Gastrocnemius medialis (tissue), 4 donors: ENCODE measurements at regions not wholly inside any gene's neighbourhood (a gene's known extent, or its start where the extent isn't known, plus 50 kb on each side); places are given as distances from the start of the nearest gene placed in this dataset.

Experiments
- ATAC-seq, 2 donors: fragments of 150-250 bp; one replicate each; pipeline ENCODE4 v1.9.1; 2016
- DNase-seq, 2 donors: peaks; one replicate each; pipeline ENCODE4 v3.0.0-alpha.2; 2019
- H3K27ac ChIP-seq, 4 donors: fragments of 200-600 bp; sonication (generic); 1 replicate in 1 of 4; 2 replicates in 3 of 4; pipeline ENCODE4 v1.5.1; 2016 to 2018; ENCODE audit warnings: mild to moderate bottlenecking in 2 of 4, moderate library complexity in 1 of 4
- H3K27me3 ChIP-seq, 3 donors: fragments of 200-600 bp; sonication (generic) in 2 of 3; 1 replicate in 1 of 3; 2 replicates in 2 of 3; pipeline versions ENCODE4 v1.5.1 to v1.6.0; 2016 to 2019; ENCODE audit warnings: mild to moderate bottlenecking in 1 of 3, moderate library complexity in 1 of 3
- H3K36me3 ChIP-seq, 2 donors: fragments of 200-600 bp; sonication (generic) in 1 of 2; one replicate each; pipeline ENCODE4 v1.5.1; 2017 to 2018
- H3K4me1 ChIP-seq, 2 donors: fragments of 200-600 bp; sonication (generic) in 1 of 2; one replicate each; pipeline ENCODE4 v1.5.1; 2016 to 2017; ENCODE audit warnings: mild to moderate bottlenecking in 2 of 2
- H3K4me3 ChIP-seq, 4 donors: fragments of 200-600 bp; sonication (generic) in 3 of 4; 1 replicate in 1 of 4; 2 replicates in 3 of 4; pipeline ENCODE4 v1.5.1; 2016 to 2019; ENCODE audit warnings: mild to moderate bottlenecking in 2 of 4
- H3K9me3 ChIP-seq, 3 donors: fragments of 200-600 bp; sonication (generic) in 2 of 3; 1 replicate in 1 of 3; 2 replicates in 2 of 3; pipeline ENCODE4 v1.5.1; 2016 to 2019
- POLR2A ChIP-seq, 2 donors: fragments of 450-650 bp; IDR thresholded peaks; one replicate each; pipeline ENCODE4 v1.6.1; 2017; ENCODE audit warnings: antibody characterized with exemption in 2 of 2, mild to moderate bottlenecking in 2 of 2, moderate library complexity in 2 of 2
- in situ Hi-C, 4 donors: fragments of 200-750 bp; cut with MboI; loops; one replicate each; pipeline versions ENCODE4 v1.15.0 to v1.8.0; 2017; ENCODE audit warnings: low sequenced_read_pairs in 4 of 4
- intact Hi-C: fragments of 100-400 bp; cut with DNase I; formaldehyde crosslinking; loops from one replicate; pipeline ENCODE4 v1.15.1; 2023; ENCODE audit warnings: low total_unique reads
- TF ChIP-seq, protein P1 (sequence below), 5 experiments: fragments of 450-650 bp in 3 of 5; fragments of 200-600 bp in 2 of 5; sonication (generic) in 2 of 5; IDR thresholded peaks in 4 of 5; conservative IDR thresholded peaks in 1 of 5; 1 replicate in 4 of 5; 2 replicates in 1 of 5; pipeline ENCODE4 v1.5.1; 2016 to 2019; ENCODE audit warnings: antibody characterized with exemption in 5 of 5, mild to moderate bottlenecking in 3 of 5, moderate library complexity in 3 of 5

GRCh38 chr9:110089681-110090370, 118.1 kb downstream of the C9orf152 start:
- no peaks in the 10 kb centered on the region for H3K9me3 ChIP-seq
- H3K4me3 ChIP-seq: no peak overlapping the region
- ATAC-seq: no peak
- no peak for DNase-seq
- no peaks in the 10 kb centered on the region for H3K36me3 ChIP-seq
- TF ChIP-seq, protein P1, sequence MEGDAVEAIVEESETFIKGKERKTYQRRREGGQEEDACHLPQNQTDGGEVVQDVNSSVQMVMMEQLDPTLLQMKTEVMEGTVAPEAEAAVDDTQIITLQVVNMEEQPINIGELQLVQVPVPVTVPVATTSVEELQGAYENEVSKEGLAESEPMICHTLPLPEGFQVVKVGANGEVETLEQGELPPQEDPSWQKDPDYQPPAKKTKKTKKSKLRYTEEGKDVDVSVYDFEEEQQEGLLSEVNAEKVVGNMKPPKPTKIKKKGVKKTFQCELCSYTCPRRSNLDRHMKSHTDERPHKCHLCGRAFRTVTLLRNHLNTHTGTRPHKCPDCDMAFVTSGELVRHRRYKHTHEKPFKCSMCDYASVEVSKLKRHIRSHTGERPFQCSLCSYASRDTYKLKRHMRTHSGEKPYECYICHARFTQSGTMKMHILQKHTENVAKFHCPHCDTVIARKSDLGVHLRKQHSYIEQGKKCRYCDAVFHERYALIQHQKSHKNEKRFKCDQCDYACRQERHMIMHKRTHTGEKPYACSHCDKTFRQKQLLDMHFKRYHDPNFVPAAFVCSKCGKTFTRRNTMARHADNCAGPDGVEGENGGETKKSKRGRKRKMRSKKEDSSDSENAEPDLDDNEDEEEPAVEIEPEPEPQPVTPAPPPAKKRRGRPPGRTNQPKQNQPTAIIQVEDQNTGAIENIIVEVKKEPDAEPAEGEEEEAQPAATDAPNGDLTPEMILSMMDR (IDR thresholded peaks at IDR 0.05 in 4 of 5, conservative IDR thresholded peaks at IDR 0.05 in 1 of 5): no peak
- TF ChIP-seq POLR2A (IDR thresholded peaks at IDR 0.05): no peak
- no peak overlapping the region for H3K27ac ChIP-seq
- no peaks in the 10 kb centered on the region for H3K27me3 ChIP-seq
- in situ Hi-C loops (no loop called here), intact Hi-C loops (no loop called here)
- H3K4me1 ChIP-seq: peaks cover 0 to 9% of the 10 kb centered on the region in 2 donors

DNA sequence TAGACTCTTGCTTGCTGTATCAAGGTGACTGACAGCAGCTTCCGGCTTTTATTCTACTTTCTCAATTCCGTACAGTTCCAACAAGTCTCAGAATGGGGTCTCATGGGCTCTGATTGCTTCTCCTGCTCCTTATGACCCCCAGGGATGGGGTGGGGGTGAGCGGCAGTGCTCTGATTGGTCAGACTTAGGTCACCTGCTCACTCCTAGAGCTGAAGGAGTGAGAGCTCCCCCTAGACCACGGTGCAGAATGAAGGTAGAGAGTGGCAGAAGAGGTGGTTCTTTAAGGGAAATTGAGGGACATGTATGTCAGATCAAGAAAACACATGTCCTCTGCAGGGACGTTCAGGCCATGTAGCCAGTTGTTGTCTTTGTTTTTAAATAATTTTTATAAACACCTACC, 115.2 kb downstream of the C9orf152 start:
- Histone ChIP-seq H3K27ac (no peak overlapping the region), H3K9me3 (no peaks in the 10 kb centered on the region), H3K27me3 (no peaks in the 10 kb centered on the region), H3K4me3 (no peak overlapping the region), H3K36me3 (no peaks in the 10 kb centered on the region), H3K4me1 (peaks cover 0 to 9% of the 10 kb centered on the region in 2 donors)
- no peak for ATAC-seq
- in situ Hi-C loops (no loop called here), intact Hi-C loops (no loop called here)
- no peak for DNase-seq
- TF ChIP-seq POLR2A (IDR thresholded peaks at IDR 0.05): no peak
- TF ChIP-seq, protein P1 (IDR thresholded peaks at IDR 0.05 in 4 of 5, conservative IDR thresholded peaks at IDR 0.05 in 1 of 5): no peak

DNA sequence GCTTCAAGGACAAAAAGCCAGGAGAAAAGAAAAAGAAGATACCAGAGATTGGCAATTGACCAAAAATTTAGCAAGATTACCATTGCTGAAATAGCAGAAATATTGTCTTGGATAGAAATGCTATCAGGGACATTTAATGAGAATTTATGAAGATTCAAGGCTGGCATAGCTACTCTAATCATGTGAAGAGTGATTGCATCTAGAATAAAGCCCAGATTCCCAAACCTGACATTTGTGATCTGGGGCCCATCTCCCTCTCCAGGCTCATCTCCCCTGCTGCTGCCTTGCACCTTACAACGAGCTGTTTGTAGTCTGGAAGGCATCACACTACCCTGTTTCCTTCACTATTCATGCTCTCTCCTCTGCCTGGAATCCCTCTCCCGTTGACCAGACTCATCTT, 114.5 kb downstream of the C9orf152 start:
- in situ Hi-C loops: no loop called here
- H3K4me1 ChIP-seq: peaks cover 0 to 9% of the 10 kb centered on the region in 2 donors
- no peak overlapping the region for H3K27ac ChIP-seq
- ATAC-seq: no peak
- no peak for TF ChIP-seq POLR2A (IDR thresholded peaks at IDR 0.05)
- TF ChIP-seq, protein P1 (IDR thresholded peaks at IDR 0.05 in 4 of 5, conservative IDR thresholded peaks at IDR 0.05 in 1 of 5): no peak
- H3K9me3 ChIP-seq: no peaks in the 10 kb centered on the region
- intact Hi-C loops: no loop called here
- no peak for DNase-seq
- H3K4me3 ChIP-seq: no peak overlapping the region
- no peaks in the 10 kb centered on the region for H3K27me3 ChIP-seq
- H3K36me3 ChIP-seq: no peaks in the 10 kb centered on the region

- TF ChIP-seq, protein P1 (IDR thresholded peaks at IDR 0.05 in 4 of 5, conservative IDR thresholded peaks at IDR 0.05 in 1 of 5): no peak
- TF ChIP-seq POLR2A (IDR thresholded peaks at IDR 0.05): no peak
- ATAC-seq (no peak), DNase-seq (no peak)
- Histone ChIP-seq H3K4me1 (peaks cover 0 to 9% of the 10 kb centered on the region in 2 donors), H3K27ac (no peak overlapping the region), H3K36me3 (no peaks in the 10 kb centered on the region), H3K4me3 (no peak overlapping the region), H3K27me3 (no peaks in the 10 kb centered on the region), H3K9me3 (no peaks in the 10 kb centered on the region)
- intact Hi-C loops (no loop called here), in situ Hi-C loops (no loop called here)
Measured at GRCh38 chr9:110093871-110094270, 114.1 kb downstream of the C9orf152 start.

DNA sequence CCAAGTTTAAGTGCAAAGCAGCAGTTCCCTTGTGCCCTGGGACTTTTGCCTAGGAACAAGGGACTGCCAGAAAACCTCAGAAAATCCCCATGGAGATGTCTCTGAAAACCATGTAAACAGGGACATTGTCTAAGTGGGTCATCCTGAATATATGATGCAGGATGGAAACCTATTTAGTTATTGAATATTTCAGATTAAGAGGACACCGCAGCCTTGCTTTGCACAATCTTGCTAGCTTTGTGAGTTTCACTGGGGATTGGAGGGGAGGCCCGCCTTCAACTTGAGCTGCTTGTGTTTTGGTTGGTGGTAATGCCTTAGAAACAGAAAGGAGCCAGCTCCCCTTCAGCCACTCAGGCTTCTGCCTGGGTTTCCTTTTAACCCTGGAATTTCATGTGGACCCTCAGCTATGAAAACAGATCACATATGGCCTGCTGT, 112.8 kb downstream of the C9orf152 start:
- Histone ChIP-seq H3K27me3 (no peaks in the 10 kb centered on the region), H3K4me3 (no peak overlapping the region), H3K27ac (no peak overlapping the region), H3K36me3 (no peaks in the 10 kb centered on the region), H3K9me3 (no peaks in the 10 kb centered on the region), H3K4me1 (peaks cover 0 to 3% of the 10 kb centered on the region in 2 donors)
- ATAC-seq (no peak), DNase-seq (no peak)
- TF ChIP-seq, protein P1 (IDR thresholded peaks at IDR 0.05 in 4 of 5, conservative IDR thresholded peaks at IDR 0.05 in 1 of 5): no peak
- no peak for TF ChIP-seq POLR2A (IDR thresholded peaks at IDR 0.05)
- intact Hi-C loops (no loop called here), in situ Hi-C loops (no loop called here)
